ENCODE measurements at regions not wholly inside any gene's neighbourhood (a gene's known extent, or its start where the extent isn't known, plus 50 kb on each side); places are given as distances from the start of the nearest gene placed in this dataset.
"Not testable (repeated sequence)": the region's sequence is repeated elsewhere in the genome, so short reads cannot be mapped to it uniquely, and the experiment has no call there.

DNA sequence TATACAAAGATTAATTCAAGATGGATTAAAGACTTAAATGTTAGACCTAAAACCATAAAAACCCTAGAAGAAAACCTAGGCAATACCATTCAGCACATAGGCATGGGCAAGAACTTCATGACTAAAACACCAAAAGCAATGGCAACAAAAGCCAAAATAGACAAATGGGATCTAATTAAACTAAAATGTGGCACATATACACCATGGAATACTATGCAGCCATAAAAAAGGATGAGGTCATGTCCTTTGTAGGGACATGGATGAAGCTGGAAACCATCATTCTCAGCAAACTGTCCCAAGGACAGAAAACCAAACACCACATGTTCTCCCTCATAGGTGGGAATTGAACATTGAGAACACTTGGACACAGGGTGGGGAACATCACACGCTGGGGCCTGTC, 133.4 kb upstream of the APOOL start:
- DNase-seq: not testable (repeated sequence)

DNA sequence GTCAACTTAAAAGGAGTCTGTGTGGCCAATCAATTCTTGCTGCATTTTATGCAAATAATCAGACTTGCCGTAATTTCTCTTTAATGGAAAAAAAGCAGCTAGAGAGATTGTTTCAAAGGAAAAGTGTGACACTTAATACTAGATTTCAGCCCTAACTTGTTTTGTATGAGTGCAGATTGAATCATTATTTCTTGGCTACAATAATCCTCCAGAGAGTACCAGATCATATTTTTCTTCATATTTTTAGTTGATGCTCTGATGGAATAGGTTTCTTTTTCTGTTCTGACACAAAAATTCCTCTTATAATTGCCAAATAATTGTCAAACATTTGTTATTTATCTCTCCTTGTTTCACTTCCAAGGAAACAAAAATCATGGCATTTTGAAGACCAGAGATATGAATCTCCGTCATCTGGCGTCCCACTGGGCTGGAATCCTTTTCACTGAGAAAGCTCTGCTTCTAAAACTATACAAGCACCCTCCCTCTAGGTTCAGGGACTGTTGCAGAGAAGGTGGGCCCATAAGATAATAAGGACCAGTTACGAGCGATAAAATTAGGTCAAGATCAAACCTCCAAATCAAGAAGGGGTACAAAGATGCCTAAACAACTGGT, 131.4 kb upstream of the APOOL start:
- DNase-seq: not testable (repeated sequence)

DNA sequence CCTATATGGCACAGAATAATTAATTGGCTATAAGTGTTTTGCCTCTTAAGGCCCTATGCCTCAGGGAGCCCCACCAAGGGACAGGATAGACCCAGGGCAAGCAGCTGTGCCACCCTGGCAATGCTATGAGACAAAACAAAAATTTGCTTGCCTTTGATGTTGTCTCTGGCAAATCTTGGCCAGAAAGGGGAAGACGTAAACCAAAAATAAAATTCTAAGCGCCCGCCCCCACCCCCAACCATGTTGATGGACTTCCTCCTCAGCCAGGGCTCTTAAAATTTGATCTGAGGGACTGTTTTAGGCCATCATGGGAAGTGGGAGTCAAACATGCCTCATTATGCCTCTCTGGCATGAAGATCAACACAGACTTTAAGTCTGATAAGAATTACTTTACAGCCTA, 130.5 kb upstream of the APOOL start:
- DNase-seq: no peak

DNA sequence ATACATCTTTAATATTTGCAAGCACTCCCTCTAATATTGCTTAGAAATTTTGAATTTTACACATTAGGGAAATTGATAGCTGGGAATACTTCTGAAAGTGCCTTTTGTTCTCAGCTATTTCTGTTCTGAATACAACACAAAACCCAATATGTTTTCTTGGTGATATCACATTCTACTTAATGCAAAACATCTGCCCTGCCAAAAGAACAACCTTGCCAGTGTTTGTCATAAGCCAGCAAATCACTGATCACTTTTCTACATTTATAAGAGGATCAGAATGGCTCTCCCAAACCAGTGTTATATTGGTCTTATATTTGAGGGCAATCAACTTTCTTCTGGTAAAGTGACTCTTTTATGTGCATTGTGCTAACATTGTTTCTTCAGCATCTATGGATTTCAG, 126.8 kb upstream of the APOOL start:
- no peak for DNase-seq

GRCh38 chrX:84893897-84894296, 109.8 kb upstream of the APOOL start:
- DNase-seq: no peak

DNA sequence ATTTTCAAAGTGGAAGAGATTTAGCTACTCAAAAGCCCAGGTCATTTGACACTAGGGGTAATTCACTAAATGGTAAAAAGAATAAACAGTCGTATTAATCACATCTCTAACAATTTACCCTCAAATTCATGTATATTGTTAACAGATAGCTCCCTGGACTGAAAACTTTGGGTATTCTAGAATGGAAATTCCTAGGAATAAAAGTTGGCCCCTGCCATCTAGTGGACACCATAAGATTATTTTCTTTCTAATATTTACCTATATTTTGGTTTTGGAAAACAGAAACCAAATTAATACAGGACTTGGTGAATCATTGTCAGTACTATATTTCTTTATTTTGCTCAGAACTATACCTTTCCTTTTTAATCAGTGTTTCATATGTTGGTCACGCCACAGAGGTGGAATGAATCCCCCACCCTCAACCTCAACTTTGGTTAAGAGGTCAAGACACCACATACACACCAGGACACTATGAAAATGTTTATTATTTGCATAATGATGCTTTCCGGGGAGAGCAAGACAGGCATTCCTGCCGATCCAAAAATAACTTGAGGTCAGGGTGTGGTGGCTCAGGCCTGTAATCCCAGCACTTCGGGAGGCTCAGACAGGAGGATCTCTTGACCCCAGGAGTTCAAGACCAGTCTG, 96.2 kb upstream of the APOOL start:
- peak; percentile 2 for DNase-seq

DNA sequence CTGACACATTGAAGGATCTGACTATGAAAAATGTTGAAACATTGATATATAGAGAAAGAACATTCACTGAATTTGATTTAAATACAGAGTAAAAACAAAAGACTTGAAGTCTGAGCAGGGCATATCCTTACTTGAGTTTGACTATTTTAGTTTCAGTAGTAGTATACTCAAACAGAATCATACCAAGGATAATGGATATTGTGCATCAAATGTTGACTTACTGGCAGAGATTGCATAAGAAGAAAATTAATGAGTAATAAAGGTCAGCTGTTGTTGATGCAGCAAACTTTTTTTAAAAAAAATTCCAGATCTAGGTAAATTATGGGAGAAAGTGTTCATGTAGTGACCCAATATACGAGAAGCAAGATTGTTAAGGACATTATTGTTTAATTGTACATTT, 94.5 kb upstream of the APOOL start:
- DNase-seq: no peak

GRCh38 chrX:84924624-84925023, 79.1 kb upstream of the APOOL start:
- no peak for DNase-seq

GRCh38 chrX:84932814-84933213, 70.9 kb upstream of the APOOL start:
- no peak for DNase-seq

DNA sequence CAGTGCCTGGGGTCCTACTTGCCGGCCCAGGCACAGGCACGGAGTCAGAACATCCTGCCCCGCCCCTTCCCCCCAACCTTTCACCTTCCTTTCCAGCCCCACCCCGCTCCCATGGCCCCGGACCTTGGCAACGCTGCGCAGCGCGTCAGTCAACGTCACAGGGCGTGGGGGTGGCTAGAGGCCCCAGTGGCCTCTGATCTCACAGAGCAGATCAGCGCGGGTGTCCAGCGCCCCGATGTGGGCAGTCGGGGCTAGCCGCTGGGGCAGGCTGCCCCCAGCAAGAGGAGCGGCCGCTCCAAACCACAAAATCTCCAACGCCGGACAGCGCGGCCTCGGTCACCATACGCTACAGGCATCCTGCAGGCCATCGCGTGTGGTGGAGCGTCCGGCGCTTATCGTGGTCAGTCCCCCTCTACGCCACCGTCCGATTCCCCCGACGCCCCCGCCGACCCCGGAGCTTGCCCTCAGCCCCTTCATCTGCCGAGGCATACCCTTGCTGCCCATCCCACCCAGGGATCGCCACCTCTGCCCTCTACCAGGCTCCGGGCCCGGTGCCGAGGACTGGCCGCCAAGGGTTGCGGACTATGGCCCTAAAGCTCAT, 69.6 kb upstream of the APOOL start:
- DNase-seq: no peak
